Esophagus squamous epithelium (tissue), 4 donors: ENCODE measurements at regions not wholly inside any gene's neighbourhood (a gene's known extent, or its start where the extent isn't known, plus 50 kb on each side); places are given as distances from the start of the nearest gene placed in this dataset.

Experiments
- POLR2A ChIP-seq, 4 donors: fragments of 450-650 bp; IDR thresholded peaks; one replicate each; pipeline ENCODE4 v1.6.1; 2017; ENCODE audit warnings: antibody characterized with exemption in 4 of 4, mild to moderate bottlenecking in 4 of 4, moderate library complexity in 3 of 4
- TF ChIP-seq, protein P1 (sequence below), 6 experiments: fragments of 450-650 bp in 4 of 6; fragments of 200-600 bp in 2 of 6; sonication (generic) in 2 of 6; IDR thresholded peaks; one replicate each; pipeline ENCODE4 v1.5.1; 2016 to 2019; ENCODE audit warnings: antibody characterized with exemption in 6 of 6, mild to moderate bottlenecking in 4 of 6, moderate library complexity in 4 of 6

DNA sequence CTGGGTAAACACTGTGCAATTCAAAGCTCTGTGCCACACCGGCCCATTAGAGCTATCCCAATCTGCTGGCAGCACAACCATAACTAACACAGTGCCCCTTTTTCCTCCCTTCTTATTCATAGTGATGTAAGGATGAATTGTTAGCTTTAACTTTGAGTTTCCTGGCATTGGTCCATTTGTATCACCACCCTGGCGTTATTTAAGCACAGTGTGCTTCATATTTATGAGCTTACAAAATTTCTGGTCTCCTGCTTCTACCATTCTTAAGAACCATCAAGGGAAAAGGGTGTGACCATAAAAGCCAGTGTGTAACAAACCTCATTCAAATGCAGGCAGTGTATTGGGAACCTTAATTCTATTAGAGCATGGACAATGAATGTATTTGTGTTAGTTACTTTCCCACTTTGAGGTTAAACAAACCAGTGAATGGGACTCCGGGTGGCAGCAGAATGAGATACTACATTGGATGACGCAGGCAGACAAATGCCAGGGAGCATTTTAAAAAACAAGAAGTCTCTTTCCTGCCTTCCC is 222.6 kb downstream of the TMEM161B start:
- TF ChIP-seq, protein P1, sequence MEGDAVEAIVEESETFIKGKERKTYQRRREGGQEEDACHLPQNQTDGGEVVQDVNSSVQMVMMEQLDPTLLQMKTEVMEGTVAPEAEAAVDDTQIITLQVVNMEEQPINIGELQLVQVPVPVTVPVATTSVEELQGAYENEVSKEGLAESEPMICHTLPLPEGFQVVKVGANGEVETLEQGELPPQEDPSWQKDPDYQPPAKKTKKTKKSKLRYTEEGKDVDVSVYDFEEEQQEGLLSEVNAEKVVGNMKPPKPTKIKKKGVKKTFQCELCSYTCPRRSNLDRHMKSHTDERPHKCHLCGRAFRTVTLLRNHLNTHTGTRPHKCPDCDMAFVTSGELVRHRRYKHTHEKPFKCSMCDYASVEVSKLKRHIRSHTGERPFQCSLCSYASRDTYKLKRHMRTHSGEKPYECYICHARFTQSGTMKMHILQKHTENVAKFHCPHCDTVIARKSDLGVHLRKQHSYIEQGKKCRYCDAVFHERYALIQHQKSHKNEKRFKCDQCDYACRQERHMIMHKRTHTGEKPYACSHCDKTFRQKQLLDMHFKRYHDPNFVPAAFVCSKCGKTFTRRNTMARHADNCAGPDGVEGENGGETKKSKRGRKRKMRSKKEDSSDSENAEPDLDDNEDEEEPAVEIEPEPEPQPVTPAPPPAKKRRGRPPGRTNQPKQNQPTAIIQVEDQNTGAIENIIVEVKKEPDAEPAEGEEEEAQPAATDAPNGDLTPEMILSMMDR (IDR thresholded peaks at IDR 0.05), result no peak
- TF ChIP-seq POLR2A (IDR thresholded peaks at IDR 0.05), result no peak
